Activated CD4-positive, alpha-beta T cell treated with anti-CD3 and anti-CD28 coated beads, Interleukin-10, Interleukin-2, amounts not matched to agents 100 ng/mL and 50 ng/mL, durations not matched to agents 16 hours and 8 hours (primary cell): ENCODE measurements at regions not wholly inside any gene's neighbourhood (a gene's known extent, or its start where the extent isn't known, plus 50 kb on each side); places are given as distances from the start of the nearest gene placed in this dataset.
"Not testable (repeated sequence)": the region's sequence is repeated elsewhere in the genome, so short reads cannot be mapped to it uniquely, and the experiment has no call there.

Experiments used
- DNase-seq: peaks from one replicate; pipeline ENCODE4 v3.0.0-alpha.2; 2020

DNA sequence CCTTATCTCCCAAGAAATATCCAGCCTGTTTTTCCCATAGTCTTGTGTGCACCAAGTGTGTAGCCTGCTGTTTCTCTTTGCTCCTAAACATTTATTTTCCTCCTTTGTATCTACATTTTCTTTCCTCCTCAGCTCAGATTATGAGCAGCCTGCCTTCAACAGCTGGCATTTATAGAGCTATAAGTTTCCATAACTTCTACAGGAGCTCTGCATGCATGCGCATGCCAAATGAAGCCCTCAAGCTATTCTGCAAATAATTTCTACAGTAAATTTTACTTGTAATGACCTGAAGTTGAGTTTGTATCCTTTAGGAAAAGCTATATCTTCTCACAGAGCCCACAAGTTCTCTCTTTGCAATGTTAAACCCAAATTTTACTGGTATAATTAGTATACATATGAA is 699.5 kb downstream of the CETN3 start:
- no peak for DNase-seq

DNA sequence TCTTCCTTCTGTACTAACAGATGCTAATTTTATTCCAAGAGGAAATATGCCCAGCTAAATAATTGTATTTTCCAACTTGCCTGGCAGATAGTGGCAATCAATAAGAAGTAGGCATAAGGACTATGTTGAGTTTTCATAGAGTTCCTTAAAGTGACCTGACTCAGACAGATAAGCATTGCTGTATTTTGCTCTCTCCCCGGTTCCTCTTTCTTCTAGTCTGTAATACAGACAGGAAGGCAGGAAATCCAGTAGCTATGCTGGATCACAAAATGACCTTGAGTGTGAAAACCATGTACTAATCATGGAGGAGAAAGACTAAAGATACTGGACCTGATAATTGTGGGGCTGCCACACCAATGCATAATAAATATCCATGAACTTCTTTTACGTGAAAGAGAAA is 701.7 kb downstream of the CETN3 start:
- no peak for DNase-seq

DNA sequence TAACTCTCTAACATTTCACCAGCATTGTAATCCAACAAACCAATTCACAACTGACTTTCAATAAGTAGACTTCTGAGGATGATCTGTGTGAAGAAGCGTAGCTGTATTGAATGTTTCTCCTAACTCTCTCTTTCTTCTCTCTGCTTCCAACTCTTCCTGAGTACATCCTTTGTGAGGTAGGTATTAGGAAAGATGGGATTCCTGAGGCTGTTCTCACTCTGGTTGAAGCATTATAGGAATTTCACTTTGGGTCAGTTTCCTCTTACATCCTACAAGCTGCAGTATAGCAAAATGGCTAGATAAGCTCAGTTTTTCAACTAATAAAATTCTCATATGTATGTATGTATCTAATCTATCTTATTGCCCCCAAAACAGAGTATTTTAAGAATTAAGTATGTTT is 702.8 kb downstream of the CETN3 start:
- DNase-seq = no peak

DNA sequence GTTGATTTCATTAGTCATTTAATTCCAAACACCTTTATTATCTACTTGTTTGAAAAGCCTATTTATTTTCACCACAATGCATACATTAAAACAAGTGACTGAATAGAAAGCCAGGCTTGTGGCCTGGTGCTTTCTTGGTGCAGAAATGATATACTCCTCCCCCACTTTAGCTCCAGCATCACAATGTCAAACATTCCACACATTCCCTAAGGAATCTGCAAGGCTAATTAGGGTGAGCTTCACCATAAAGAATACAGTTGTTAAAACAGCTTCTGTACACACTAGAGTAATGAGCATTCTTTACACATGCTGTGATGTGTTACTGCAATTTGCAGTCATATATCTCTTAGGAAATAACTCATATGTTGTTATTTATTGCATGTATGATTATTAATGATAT is 705.7 kb downstream of the CETN3 start:
- no peak for DNase-seq

DNA sequence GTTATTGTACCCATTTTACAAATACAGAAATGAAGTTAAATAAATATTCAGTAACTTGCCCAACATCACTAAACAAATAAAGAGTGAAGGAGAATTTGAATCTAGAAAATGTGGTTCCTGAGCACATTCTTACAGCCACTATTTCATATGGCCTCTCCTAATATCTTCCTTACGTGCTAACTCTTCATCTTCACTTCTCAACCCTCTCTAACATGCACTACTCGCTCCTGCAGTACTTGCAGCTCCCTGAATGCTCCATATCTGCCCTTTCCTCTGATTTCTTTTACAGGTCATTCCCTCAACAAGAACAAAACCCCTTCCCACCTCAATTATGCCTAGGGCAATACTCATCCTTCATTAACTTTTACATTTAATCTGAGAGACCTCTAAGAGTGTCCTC is 711.5 kb downstream of the CETN3 start:
- no peak for DNase-seq

DNA sequence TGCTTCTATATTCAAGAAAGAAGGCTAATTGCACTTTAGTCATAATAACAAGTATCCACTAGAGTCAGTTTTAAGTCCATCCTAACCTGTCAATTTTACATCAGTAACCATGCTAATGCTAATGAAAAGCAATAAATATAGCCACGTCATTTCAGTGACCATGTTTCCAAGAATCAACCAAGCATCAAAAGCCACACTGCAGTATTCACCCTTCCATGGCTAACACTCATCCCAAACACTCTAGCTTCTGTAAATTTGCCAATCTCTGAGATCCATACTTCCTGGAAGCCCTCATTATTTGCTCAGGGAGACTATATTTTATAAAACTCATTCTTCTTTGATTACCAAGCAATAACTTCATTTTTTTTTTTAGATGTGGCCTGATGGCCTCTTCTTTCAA is 712.0 kb downstream of the CETN3 start:
- DNase-seq = no peak

DNA sequence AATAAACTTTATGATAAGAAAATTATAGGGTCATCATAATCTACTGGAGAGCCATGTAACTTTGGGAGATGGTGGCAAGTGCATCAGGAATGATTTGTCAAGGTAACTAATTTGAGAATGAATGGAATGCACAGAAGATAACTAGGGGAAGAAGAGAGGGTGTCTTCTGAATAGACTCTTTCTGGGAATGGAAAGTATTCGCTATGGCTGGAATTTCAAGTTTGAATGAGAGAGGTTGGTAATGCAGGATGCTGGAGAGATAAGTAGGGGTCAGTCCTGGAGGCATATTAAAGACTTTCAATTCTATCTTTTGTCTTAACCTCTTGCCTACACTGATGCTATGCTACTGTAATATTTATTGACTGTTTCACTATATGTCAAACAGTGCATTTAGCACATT is 714.2 kb downstream of the CETN3 start:
- DNase-seq = no peak

DNA sequence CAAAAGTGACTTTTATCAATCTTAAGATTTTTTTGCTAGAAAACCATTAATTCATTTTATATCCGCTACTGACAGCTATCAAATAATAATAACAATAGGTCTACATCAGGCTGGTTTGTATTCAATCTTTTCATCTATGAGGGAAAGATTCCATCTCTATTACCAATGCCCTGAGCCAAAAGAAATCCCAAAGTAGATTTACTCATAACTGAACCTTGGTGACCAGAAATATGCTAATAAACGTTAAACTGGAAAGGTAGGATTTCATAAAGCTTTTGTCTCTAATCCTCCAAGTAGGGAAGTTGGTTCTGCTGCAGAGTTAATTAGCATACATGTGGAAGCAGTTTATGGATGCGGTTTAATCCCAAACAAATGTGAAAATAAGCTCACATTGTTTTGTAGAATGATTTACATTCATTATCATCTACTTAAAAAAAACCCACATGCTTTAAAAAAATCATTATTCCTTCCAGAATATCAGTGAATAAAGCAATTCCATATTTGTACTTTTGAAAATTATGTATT is 715.5 kb downstream of the CETN3 start:
- no peak for DNase-seq

DNA sequence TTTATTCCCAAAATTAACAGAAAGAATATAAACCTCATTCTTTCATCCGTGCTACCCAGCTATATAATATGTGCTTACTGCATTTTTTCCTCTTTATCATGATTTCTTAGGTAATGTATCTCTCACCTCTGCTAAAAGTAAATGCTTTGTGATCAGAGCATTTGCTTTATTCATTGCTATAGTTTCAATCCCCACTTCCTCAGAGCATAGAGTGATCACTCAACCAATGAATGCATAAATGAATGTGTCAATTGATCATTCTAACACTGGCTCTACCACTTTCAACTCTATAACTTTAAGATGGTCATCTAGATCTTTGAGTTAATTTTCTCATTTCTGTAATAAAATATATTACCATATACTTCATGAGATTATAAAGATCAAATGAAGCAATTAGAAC is 719.2 kb downstream of the CETN3 start:
- DNase-seq = no peak

DNA sequence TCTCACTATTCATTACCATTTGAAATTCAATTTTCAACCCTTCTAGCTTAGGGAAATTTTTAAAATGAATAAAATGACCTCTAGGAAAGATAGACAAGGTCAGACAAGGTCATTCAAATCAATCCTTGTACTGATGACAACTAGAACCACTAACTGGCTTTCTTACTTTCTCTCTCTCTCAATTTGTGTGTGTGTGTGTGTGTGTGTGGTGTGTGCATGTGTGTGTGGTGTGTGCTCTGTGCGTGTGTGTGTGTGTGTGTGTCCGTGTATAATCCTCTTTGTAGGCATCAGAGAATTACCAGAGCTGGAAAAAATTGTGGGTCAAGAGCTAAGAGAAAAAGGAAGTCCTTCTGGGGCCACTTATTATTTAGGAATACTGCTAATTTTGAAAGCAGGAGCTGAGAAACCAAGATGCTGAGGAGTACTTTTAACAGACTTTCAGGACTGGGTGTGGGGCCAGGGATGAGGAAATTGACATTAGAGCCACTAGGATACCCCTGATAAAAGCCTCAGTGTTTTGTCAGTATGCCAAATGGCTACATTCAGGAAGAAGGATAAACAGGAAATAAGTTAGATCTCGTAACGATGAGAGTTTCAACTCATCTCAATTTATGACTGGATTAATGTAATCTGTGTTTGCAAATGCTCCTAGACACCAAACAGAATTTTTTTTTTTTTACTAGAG is 723.3 kb downstream of the CETN3 start:
- no peak for DNase-seq

DNA sequence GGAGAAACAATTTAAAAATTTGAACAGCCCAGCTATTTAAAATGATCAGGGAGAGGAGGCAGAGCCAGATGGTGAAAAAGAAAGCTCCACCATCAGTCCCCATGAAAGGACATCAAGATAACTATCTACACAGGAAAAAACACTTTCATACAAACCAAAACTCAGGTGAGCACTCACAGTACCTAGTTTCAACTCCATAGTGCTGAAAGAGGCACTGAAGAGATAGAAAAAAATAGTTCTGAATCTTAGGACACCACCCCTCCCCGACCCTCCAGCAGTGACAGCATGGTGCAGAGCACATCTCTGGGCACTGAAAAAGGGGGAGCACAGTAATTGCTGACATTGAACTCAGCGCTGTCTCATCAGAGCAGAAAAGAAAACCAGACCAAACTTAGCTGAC is 732.9 kb downstream of the CETN3 start:
- DNase-seq = no peak

DNA sequence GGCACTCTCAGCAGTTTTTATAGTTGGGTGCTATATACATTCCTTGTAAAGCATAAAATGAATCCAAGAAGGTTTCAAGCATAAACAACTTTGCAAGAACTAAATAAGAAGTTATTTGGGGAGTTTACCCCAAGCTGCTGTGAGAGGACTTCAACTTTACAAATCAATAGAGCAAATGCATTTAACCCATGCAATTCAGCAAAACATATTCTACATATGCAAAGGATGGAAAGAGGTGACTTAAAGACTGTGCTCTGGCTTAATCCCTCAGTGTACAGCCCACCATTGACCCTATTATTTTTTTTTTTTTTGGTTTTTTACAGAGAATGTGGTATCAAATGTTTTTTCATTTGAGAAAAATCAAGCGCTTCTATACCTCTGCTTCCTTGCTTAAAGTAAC is 736.5 kb downstream of the CETN3 start:
- DNase-seq = no peak

DNA sequence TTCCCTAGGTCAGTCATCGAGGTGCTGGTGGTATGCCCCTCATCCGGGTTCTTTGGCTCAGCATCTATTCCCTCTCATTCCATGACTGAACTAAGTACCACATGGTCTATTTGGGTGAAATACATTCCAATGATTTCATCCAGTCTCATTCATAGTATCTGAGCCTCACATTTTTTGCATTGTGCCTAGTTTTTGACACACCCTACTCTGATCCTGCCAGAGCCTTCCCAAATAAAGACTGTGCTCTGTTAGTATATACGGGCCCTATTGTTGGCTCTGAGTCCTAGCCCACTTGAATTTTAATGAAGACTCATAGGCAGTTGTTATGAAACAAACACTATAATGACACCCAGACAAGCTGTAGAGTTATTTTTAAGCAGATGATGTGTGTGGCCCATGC is 740.7 kb downstream of the CETN3 start:
- DNase-seq = no peak

DNA sequence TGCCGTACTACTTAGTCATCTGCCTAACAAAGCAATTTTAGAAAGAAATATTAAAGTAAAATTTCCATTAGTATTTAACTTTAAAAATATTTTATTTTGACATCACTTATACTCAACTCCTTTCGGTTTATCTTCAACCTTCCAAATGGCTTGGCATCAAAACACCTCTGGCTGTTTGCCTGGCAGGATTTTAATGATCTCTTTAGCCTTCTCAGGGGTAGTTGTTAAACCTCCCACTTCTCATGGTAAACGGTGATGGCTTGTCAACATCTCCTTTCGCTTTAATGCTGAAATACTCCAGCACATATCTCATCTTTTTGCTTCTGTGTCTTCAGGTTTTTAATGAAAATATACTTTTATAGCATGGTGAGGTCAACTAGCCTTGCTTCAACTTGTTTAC is 747.1 kb downstream of the CETN3 start:
- DNase-seq = no peak

DNA sequence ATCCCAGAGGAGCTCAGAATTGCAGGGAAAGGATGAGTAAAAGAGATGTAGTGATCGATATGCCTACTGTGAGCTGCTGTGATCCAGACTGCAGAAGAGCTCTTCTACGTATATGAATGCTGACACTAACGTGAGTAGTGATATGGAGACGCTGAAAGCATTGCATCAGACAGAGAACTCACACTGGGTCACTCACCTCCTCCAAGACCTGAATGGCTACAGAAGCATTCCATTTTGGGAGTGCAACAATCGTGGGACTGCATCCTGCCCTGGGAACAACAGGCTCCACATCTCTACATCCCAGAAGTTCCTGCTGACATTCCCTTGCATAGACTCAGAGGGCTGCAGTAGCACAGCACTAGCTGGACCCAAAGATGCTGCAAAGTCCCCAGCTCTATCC is 755.9 kb upstream of the MEF2C start:
- no peak for DNase-seq

DNA sequence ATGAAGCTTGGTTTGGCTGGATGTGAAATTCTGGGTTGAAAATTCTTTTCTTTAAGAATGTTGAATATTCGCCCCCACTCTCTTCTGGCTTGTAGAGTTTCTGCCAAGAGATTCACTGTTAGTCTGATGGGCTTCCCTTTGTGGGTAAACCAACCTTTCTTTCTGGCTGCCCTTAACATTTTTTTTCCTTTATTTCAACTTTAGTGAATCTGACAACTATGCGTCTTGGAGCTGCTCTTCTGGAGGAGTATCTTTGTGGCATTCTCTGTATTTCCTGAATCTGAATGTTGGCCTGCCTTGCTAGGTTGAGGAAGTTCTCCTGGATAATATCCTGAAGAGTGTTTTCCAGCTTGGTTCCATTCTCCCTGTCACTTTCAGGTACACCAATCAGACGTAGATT is 751.2 kb upstream of the MEF2C start:
- not testable (repeated sequence) for DNase-seq

DNA sequence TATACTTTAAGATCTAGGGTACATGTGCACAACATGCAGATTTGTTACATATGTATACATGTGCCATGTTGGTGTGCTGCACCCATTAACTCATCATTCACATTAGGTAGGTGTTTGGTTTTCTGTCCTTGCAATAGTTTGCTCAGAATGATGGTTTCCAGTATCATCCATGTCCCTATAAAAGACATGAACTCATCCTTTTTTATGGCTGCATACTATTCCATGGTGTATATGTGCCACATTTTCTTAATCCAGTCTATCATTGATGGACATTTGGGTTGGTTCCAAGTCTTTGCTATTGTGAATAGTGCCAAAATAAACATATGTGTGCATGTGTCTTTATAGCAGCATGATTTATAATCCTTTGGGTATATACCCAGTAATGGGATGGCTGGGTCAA is 747.1 kb upstream of the MEF2C start:
- DNase-seq = not testable (repeated sequence)

DNA sequence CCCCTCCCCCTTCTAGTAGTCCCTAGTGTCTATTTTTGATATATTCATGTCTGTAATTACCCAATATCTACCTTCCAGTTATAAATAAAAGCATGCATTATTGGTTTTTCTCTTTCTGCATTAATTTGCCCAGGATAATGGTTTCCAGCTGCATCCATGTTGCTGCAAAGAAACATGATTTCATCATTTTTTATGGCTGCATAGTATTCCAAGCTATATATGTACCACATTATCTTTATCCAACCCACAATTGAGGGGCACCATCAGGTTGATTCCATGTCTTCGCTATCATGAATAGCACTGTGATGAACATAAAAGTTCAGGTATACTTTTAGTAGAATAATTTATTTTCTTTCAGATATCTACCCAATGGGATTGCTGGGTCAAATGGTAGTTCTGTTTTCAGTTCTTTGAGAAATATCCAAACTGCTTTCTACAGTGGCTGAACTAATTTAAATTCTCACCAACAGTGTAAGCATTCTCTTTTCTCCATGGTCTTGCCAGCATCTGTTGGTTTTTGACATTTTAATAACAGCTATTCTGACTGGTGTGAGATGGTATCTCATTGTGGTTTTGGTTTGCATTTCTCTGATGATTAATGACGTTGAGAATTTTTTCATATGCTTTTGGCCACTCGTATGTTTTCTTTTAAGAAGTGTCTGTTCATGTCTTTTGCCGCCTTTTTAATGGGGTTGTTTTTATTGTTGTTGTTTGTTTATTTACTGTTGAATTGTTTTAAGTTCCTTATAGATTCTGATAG is 746.1 kb upstream of the MEF2C start:
- no peak for DNase-seq

DNA sequence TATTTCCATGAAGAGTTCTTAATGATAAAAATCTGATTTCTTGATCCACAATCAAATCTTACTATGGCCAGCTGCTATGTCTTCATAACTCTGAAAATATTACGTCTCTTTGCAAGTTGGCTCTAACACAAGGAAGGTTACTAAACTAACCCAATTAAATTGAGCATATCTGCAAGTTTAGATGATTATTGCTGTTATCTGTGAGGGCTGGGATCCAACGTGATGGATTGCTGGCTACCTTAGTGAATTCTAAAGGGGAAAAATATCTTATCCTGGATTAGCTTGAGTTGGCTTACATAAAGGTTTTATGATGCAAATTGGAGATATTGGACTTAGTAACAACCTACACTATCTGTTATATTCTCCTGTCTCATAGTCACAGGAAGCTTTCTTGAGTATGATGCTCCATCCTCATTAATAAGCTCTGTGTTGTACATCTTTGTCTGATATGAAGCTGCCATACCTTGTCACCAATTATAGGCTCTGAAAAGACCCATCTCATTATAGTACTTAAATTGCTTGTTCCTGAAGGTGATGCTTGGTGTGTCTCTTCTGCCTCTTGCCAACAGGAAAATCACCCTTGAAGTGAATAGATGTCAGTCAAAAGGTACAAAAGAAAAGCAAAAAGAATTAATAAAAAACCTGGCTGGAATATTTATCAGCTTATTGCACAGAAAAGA is 733.0 kb upstream of the MEF2C start:
- DNase-seq = no peak

DNA sequence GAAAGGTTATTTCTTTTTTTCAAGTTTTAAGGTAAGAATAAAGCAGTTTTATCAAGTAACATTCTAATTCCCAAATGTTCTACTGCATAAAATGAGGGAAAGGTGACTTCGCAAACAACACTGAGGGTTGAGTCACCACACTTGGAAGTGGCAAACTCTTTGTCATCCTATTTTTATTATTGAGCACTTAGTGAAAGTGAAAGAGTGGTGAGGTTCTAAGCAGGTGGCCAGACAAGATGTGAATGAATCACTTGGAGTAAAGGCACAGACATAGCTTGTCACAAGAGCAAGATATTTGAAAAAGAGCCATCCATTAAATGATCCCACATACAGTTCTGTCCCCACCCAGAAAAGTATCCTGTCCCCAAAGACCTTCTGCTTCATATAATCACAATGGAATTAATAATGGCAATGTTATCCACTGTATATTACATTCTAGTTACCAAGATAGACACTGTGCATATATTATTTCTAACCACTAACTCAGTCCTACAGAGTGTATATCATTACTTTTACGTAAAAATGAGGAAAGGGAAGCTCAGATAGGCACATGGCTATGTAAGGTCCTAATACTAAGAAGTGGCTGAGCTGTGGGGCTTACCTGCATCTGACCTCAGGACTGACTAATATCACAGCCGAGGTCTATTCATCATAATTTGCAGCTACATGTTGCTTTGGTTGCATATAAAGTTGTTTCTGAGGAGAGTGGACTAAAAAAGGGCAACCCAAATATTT is 730.4 kb upstream of the MEF2C start:
- DNase-seq = no peak

DNA sequence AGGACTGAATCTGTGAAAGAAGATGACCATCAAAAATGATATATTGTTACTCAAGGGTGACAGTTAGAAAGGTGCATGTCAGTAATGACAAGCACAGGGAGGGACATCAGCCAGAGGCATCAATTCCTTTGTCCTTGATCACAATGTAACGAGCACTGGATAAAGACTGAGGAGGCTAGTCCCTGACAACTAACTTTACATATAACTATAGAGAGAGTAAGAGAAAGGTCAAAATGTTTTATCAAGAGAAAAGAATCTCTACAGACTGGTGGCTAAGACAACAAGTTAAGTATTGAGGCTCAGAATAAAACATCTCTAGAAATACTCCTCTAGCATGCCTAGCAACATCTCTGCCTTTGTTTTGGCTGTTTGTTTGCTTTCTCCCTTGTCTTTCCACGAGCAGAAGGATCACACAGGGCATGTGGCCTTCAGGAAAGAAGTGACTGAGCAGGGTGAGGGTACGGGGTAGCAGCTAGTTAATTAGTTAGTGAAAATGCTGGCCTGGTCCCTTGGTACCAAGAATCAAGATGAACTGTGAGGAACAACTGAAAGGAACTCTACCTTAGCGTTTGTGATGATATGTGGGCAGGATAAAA is 724.1 kb upstream of the MEF2C start:
- DNase-seq = no peak

DNA sequence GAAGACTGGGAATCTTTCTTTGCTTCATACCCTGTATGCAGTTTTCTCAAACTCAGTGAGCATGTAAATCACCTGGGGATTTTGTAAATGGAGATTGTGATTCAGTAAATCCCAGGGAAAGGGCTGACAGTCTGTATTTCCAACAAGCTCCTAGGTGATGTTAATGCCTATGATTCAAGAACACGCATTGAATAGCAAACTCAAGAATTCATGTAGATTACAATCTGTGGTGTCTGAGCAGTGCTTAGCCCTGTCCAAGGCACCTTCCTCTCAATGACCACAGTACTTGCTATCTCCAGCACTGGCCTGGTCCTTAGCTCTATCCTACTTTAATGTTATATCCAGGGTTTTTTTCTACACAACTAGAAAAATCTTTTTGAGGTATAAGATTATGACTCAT is 721.4 kb upstream of the MEF2C start:
- no peak for DNase-seq

DNA sequence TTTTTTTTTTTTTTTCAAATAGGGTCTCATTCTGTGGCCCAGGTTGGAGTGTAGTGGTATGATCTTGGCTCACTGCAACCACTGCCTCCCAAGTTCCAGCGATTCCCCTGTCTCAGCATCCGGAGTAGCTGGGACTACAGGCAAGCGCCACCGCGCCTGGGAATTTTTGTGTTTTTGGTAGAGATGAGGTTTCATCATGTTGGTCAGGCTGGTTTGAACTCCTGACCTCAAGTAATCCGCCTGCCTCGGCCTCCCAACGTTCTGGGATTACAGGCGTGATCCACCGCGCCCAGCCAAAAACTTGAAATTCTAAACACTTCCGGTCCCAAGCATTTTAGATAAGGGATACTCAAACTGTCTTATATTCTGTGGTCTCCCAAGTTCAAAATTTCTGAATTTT is 718.9 kb upstream of the MEF2C start:
- DNase-seq = no peak
